ENCODE measurements at regions not wholly inside any gene's neighbourhood (a gene's known extent, or its start where the extent isn't known, plus 50 kb on each side); places are given as distances from the start of the nearest gene placed in this dataset.
"Not testable (repeated sequence)": the region's sequence is repeated elsewhere in the genome, so short reads cannot be mapped to it uniquely, and the experiment has no call there.

GRCh38 chr2:153360239-153360638 lies 118.3 kb downstream of the RPRM start:
- no peaks in the 10 kb centered on the region for H3K4me1 Mint-ChIP-seq (ENCODE audit: low read depth)
- no peak overlapping the region for H3K27ac Mint-ChIP-seq
- no peaks in the 10 kb centered on the region for H3K27me3 Mint-ChIP-seq
- peaks cover 6% of the 10 kb centered on the region for H3K9me3 Mint-ChIP-seq
- H3K4me3 Mint-ChIP-seq, result no peak overlapping the region
- no peaks in the 10 kb centered on the region for H3K36me3 Mint-ChIP-seq (ENCODE audit: low read depth)

- no peaks in the 10 kb centered on the region for H3K4me1 Mint-ChIP-seq (ENCODE audit: low read depth)
- no peak overlapping the region for H3K4me3 Mint-ChIP-seq
- H3K9me3 Mint-ChIP-seq, result peaks cover 4% of the 10 kb centered on the region
- H3K27me3 Mint-ChIP-seq, result no peaks in the 10 kb centered on the region
- no peaks in the 10 kb centered on the region for H3K36me3 Mint-ChIP-seq (ENCODE audit: low read depth)
- no peak overlapping the region for H3K27ac Mint-ChIP-seq
Observed at GRCh38 chr2:153354377-153354776, 124.2 kb downstream of the RPRM start.

GRCh38 chr2:153349603-153350002 lies 129.0 kb downstream of the RPRM start:
- Mint-ChIP-seq H3K9me3 (peaks cover 7% of the 10 kb centered on the region), H3K4me3 (no peak overlapping the region), H3K27me3 (no peaks in the 10 kb centered on the region), H3K36me3 (ENCODE audit: low read depth) (no peaks in the 10 kb centered on the region), H3K27ac (no peak overlapping the region), H3K4me1 (ENCODE audit: low read depth) (no peaks in the 10 kb centered on the region)

- H3K27ac Mint-ChIP-seq, result no peak overlapping the region
- no peaks in the 10 kb centered on the region for H3K36me3 Mint-ChIP-seq (ENCODE audit: low read depth)
- H3K4me1 Mint-ChIP-seq (ENCODE audit: low read depth), result no peaks in the 10 kb centered on the region
- no peaks in the 10 kb centered on the region for H3K27me3 Mint-ChIP-seq
- peaks cover 3% of the 10 kb centered on the region for H3K9me3 Mint-ChIP-seq
- H3K4me3 Mint-ChIP-seq, result no peak overlapping the region
Observed at GRCh38 chr2:153347818-153348495, 130.6 kb downstream of the RPRM start.

- no peaks in the 10 kb centered on the region for H3K4me1 Mint-ChIP-seq (ENCODE audit: low read depth)
- no peaks in the 10 kb centered on the region for H3K27me3 Mint-ChIP-seq
- H3K27ac Mint-ChIP-seq, result no peak overlapping the region
- H3K36me3 Mint-ChIP-seq (ENCODE audit: low read depth), result no peaks in the 10 kb centered on the region
- H3K4me3 Mint-ChIP-seq, result no peak overlapping the region
- no peaks in the 10 kb centered on the region for H3K9me3 Mint-ChIP-seq
Observed at GRCh38 chr2:153320879-153321278, 157.7 kb downstream of the RPRM start.

- Mint-ChIP-seq H3K36me3 (ENCODE audit: low read depth) (no peaks in the 10 kb centered on the region), H3K4me1 (ENCODE audit: low read depth) (no peaks in the 10 kb centered on the region), H3K4me3 (no peak overlapping the region), H3K27ac (no peak overlapping the region), H3K9me3 (peaks cover 10% of the 10 kb centered on the region), H3K27me3 (no peaks in the 10 kb centered on the region)
Observed at GRCh38 chr2:153311432-153311831, 167.1 kb downstream of the RPRM start.

GRCh38 chr2:153308466-153308865 lies 170.1 kb downstream of the RPRM start:
- Mint-ChIP-seq H3K36me3 (ENCODE audit: low read depth) (no peaks in the 10 kb centered on the region), H3K4me3 (no peak overlapping the region), H3K9me3 (peaks cover 6% of the 10 kb centered on the region), H3K4me1 (ENCODE audit: low read depth) (no peaks in the 10 kb centered on the region), H3K27ac (no peak overlapping the region), H3K27me3 (no peaks in the 10 kb centered on the region)

- Mint-ChIP-seq H3K4me3 (no peak overlapping the region), H3K36me3 (ENCODE audit: low read depth) (no peaks in the 10 kb centered on the region), H3K27me3 (no peaks in the 10 kb centered on the region), H3K9me3 (peaks cover 14% of the 10 kb centered on the region), H3K27ac (no peak overlapping the region), H3K4me1 (ENCODE audit: low read depth) (no peaks in the 10 kb centered on the region)
Observed at GRCh38 chr2:153307223-153307622, 171.3 kb downstream of the RPRM start.

GRCh38 chr2:153299809-153300208 lies 178.8 kb downstream of the RPRM start:
- no peaks in the 10 kb centered on the region for H3K4me1 Mint-ChIP-seq (ENCODE audit: low read depth)
- no peaks in the 10 kb centered on the region for H3K36me3 Mint-ChIP-seq (ENCODE audit: low read depth)
- no peaks in the 10 kb centered on the region for H3K27me3 Mint-ChIP-seq
- no peak overlapping the region for H3K4me3 Mint-ChIP-seq
- peaks cover 9% of the 10 kb centered on the region for H3K9me3 Mint-ChIP-seq
- H3K27ac Mint-ChIP-seq, result no peak overlapping the region

GRCh38 chr2:153299217-153299616 lies 179.3 kb downstream of the RPRM start:
- Mint-ChIP-seq H3K27ac (no peak overlapping the region), H3K27me3 (no peaks in the 10 kb centered on the region), H3K4me1 (ENCODE audit: low read depth) (no peaks in the 10 kb centered on the region), H3K4me3 (no peak overlapping the region), H3K36me3 (ENCODE audit: low read depth) (no peaks in the 10 kb centered on the region), H3K9me3 (peaks cover 9% of the 10 kb centered on the region)

GRCh38 chr2:153294199-153294786 lies 184.3 kb downstream of the RPRM start:
- Mint-ChIP-seq H3K27me3 (no peaks in the 10 kb centered on the region), H3K27ac (no peak overlapping the region), H3K4me1 (ENCODE audit: low read depth) (no peaks in the 10 kb centered on the region), H3K4me3 (no peak overlapping the region), H3K36me3 (ENCODE audit: low read depth) (no peaks in the 10 kb centered on the region), H3K9me3 (no peaks in the 10 kb centered on the region)

- no peaks in the 10 kb centered on the region for H3K9me3 Mint-ChIP-seq
- no peaks in the 10 kb centered on the region for H3K27me3 Mint-ChIP-seq
- no peak overlapping the region for H3K4me3 Mint-ChIP-seq
- H3K4me1 Mint-ChIP-seq (ENCODE audit: low read depth), result no peaks in the 10 kb centered on the region
- no peak overlapping the region for H3K27ac Mint-ChIP-seq
- no peaks in the 10 kb centered on the region for H3K36me3 Mint-ChIP-seq (ENCODE audit: low read depth)
Observed at GRCh38 chr2:153291718-153292117, 186.8 kb downstream of the RPRM start.

GRCh38 chr2:153287109-153287801 lies 191.3 kb downstream of the RPRM start:
- H3K27me3 Mint-ChIP-seq, result no peaks in the 10 kb centered on the region
- H3K4me1 Mint-ChIP-seq (ENCODE audit: low read depth), result no peaks in the 10 kb centered on the region
- H3K9me3 Mint-ChIP-seq, result peaks cover 4% of the 10 kb centered on the region
- H3K4me3 Mint-ChIP-seq, result no peak overlapping the region
- no peaks in the 10 kb centered on the region for H3K36me3 Mint-ChIP-seq (ENCODE audit: low read depth)
- H3K27ac Mint-ChIP-seq, result no peak overlapping the region

GRCh38 chr2:153268941-153269461 lies 209.6 kb downstream of the RPRM start:
- H3K36me3 Mint-ChIP-seq (ENCODE audit: low read depth), result no peaks in the 10 kb centered on the region
- H3K27me3 Mint-ChIP-seq, result no peaks in the 10 kb centered on the region
- peaks cover 5% of the 10 kb centered on the region for H3K9me3 Mint-ChIP-seq
- H3K4me3 Mint-ChIP-seq, result no peak overlapping the region
- H3K27ac Mint-ChIP-seq, result no peak overlapping the region
- H3K4me1 Mint-ChIP-seq (ENCODE audit: low read depth), result no peaks in the 10 kb centered on the region

- not testable (repeated sequence) for H3K27ac Mint-ChIP-seq; H3K4me3 Mint-ChIP-seq; H3K4me1 Mint-ChIP-seq (ENCODE audit: low read depth); H3K36me3 Mint-ChIP-seq (ENCODE audit: low read depth); H3K27me3 Mint-ChIP-seq
- peaks cover 14% of the 10 kb centered on the region for H3K9me3 Mint-ChIP-seq
Observed at GRCh38 chr2:153256876-153257275, 221.7 kb downstream of the RPRM start.

Data from stimulated activated naive CD8-positive, alpha-beta T cell treated with anti-CD3 and anti-CD28 coated beads, Interleukin-15, Interleukin-2, amounts not matched to agents 100 ng/mL and 50 ng/mL, for 24 hours (primary cell).